Activated CD4-positive, alpha-beta T cell treated with anti-CD3 and anti-CD28 coated beads, Interleukin-10, Interleukin-2, amounts not matched to agents 100 ng/mL and 50 ng/mL, durations not matched to agents 16 hours and 8 hours (primary cell): ENCODE measurements at regions not wholly inside any gene's neighbourhood (a gene's known extent, or its start where the extent isn't known, plus 50 kb on each side); places are given as distances from the start of the nearest gene placed in this dataset.
A peak's percentile ranks its signal among the peaks of the same experiment; 100 is the strongest.
"Not testable (repeated sequence)": the region's sequence is repeated elsewhere in the genome, so short reads cannot be mapped to it uniquely, and the experiment has no call there.

ENCODE experiments used
- DNase-seq: peaks from one replicate; pipeline ENCODE4 v3.0.0-alpha.2; 2020

- DNase-seq: peak; percentile 39
These were observed 115.5 kb upstream of the GNAI1 start for GRCh38 chr7:80018941-80019808.

GRCh38 chr7:80017101-80017698 lies 117.4 kb upstream of the GNAI1 start:
- no peak for DNase-seq

- no peak for DNase-seq
These were observed 120.1 kb upstream of the GNAI1 start for GRCh38 chr7:80014511-80014910.

- no peak for DNase-seq
These were observed 126.6 kb upstream of the GNAI1 start for GRCh38 chr7:80008039-80008438.

GRCh38 chr7:80002865-80003264 lies 131.8 kb upstream of the GNAI1 start:
- no peak for DNase-seq

GRCh38 chr7:79998363-79998762 lies 136.3 kb upstream of the GNAI1 start:
- no peak for DNase-seq

GRCh38 chr7:79997345-79997744 lies 137.3 kb upstream of the GNAI1 start:
- no peak for DNase-seq

GRCh38 chr7:79995741-79996140 lies 138.9 kb upstream of the GNAI1 start:
- DNase-seq: not testable (repeated sequence)

- DNase-seq: no peak
These were observed 146.0 kb upstream of the GNAI1 start for GRCh38 chr7:79988653-79989052.

- DNase-seq: no peak
These were observed 150.4 kb upstream of the GNAI1 start for GRCh38 chr7:79984210-79984609.

- no peak for DNase-seq
These were observed 152.4 kb upstream of the GNAI1 start for GRCh38 chr7:79982141-79982770.

- no peak for DNase-seq
These were observed 154.3 kb upstream of the GNAI1 start for GRCh38 chr7:79980376-79980775.

GRCh38 chr7:79979437-79979836 lies 155.2 kb upstream of the GNAI1 start:
- no peak for DNase-seq

- no peak for DNase-seq
These were observed 157.2 kb upstream of the GNAI1 start for GRCh38 chr7:79977481-79977880.

- peak; percentile 0 for DNase-seq
These were observed 158.0 kb upstream of the GNAI1 start for GRCh38 chr7:79976711-79977020.

GRCh38 chr7:79975986-79976710 lies 158.5 kb upstream of the GNAI1 start:
- not testable (repeated sequence) for DNase-seq

- DNase-seq: no peak
These were observed 161.2 kb upstream of the GNAI1 start for GRCh38 chr7:79973455-79973854.

GRCh38 chr7:79971058-79971457 lies 163.6 kb upstream of the GNAI1 start:
- DNase-seq: no peak

- DNase-seq: no peak
These were observed 165.7 kb upstream of the GNAI1 start for GRCh38 chr7:79968894-79969293.

GRCh38 chr7:79968077-79968648 lies 166.5 kb upstream of the GNAI1 start:
- DNase-seq: no peak

GRCh38 chr7:79965946-79966345 lies 168.7 kb upstream of the GNAI1 start:
- DNase-seq: no peak

GRCh38 chr7:79964463-79964862 lies 170.2 kb upstream of the GNAI1 start:
- DNase-seq: no peak

GRCh38 chr7:79953130-79953529 lies 181.5 kb upstream of the GNAI1 start:
- DNase-seq: no peak
